ENCODE measurements at regions not wholly inside any gene's neighbourhood (a gene's known extent, or its start where the extent isn't known, plus 50 kb on each side); places are given as distances from the start of the nearest gene placed in this dataset.

DNA sequence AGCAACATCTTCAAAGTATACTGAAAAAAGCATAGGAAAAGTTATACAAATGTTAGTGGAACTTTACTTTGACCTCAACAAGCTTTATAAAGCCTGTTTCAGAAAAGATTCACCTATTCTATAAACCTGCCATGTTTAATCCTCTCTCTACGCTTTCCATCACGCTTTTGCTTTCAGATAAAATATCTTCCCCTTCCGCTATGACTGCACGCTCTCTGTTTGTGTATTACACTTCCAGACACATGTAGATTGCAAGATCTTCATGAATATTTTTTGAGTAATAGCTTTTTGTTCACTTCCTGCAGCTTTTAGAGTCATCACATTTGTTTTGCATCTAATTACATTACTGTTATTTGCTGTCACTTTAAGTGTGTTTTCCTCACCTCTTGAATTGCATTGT is 271.4 kb downstream of the RASSF9 start:
- Histone ChIP-seq H3K4me1 (no peaks in the 10 kb centered on the region), H3K4me3 (no peak overlapping the region), H3K27ac (no peak overlapping the region), H3K27me3 (no peaks in the 10 kb centered on the region), H3K36me3 (no peaks in the 10 kb centered on the region), H3K9me3 (no peaks in the 10 kb centered on the region)
- intact Hi-C loops (cut with DNase I): no loop called here
- TF ChIP-seq POLR2A (IDR thresholded peaks at IDR 0.05): no peak
- TF ChIP-seq, protein P1, sequence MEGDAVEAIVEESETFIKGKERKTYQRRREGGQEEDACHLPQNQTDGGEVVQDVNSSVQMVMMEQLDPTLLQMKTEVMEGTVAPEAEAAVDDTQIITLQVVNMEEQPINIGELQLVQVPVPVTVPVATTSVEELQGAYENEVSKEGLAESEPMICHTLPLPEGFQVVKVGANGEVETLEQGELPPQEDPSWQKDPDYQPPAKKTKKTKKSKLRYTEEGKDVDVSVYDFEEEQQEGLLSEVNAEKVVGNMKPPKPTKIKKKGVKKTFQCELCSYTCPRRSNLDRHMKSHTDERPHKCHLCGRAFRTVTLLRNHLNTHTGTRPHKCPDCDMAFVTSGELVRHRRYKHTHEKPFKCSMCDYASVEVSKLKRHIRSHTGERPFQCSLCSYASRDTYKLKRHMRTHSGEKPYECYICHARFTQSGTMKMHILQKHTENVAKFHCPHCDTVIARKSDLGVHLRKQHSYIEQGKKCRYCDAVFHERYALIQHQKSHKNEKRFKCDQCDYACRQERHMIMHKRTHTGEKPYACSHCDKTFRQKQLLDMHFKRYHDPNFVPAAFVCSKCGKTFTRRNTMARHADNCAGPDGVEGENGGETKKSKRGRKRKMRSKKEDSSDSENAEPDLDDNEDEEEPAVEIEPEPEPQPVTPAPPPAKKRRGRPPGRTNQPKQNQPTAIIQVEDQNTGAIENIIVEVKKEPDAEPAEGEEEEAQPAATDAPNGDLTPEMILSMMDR (IDR thresholded peaks at IDR 0.05): no peak
- ATAC-seq (no peak), DNase-seq (no peak)
- 68 to 92% (median 79%) methylated on average over 4 of the region's 4 CpGs for WGBS, 4 donors

GRCh38 chr12:85568395-85569103 is 267.7 kb downstream of the RASSF9 start:
- no peak for ATAC-seq
- intact Hi-C loops (cut with DNase I): no loop called here
- WGBS, 4 donors: 82 to 89% (median 85%) methylated on average over 6 of the region's 6 CpGs

DNA sequence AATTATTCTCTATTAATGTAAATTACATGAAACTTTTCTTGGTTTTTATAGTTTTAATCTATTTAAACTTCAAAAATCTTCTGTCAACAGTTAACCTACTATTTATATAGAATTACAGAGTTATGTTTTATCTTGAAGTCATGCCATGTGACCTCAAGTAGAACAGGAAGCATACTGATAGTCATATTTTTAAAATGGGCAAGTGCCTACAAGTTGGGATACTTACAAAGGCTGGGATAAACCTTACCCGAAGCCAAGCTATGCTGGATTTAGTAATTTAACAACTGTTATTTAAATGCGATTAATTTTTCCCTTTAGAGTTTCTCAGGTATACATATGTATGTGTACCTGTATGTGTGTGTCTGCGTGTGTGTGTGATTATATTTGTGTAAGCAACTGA is 266.9 kb downstream of the RASSF9 start:
- no peaks in the 10 kb centered on the region for H3K4me1 ChIP-seq
- no peak for ATAC-seq
- H3K36me3 ChIP-seq: no peaks in the 10 kb centered on the region
- H3K4me3 ChIP-seq: no peak overlapping the region
- no peak for TF ChIP-seq POLR2A (IDR thresholded peaks at IDR 0.05)
- TF ChIP-seq, protein P1 (IDR thresholded peaks at IDR 0.05): no peak
- no peaks in the 10 kb centered on the region for H3K9me3 ChIP-seq
- no peak overlapping the region for H3K27ac ChIP-seq
- 79 to 85% (median 80%) methylated on average over 3 of the region's 3 CpGs for WGBS, 4 donors
- H3K27me3 ChIP-seq: no peaks in the 10 kb centered on the region
- intact Hi-C loops (cut with DNase I): no loop called here
- DNase-seq: no peak

More at GRCh38 chr12:85568395-85569103, 267.7 kb downstream of the RASSF9 start:
- DNase-seq: peak in 1 of 5 donors; percentile 5
- no peaks in the 10 kb centered on the region for H3K27me3 ChIP-seq
- no peaks in the 10 kb centered on the region for H3K36me3 ChIP-seq
- no peaks in the 10 kb centered on the region for H3K4me1 ChIP-seq
- H3K27ac ChIP-seq: no peak overlapping the region
- no peak overlapping the region for H3K4me3 ChIP-seq
- TF ChIP-seq, protein P1 (IDR thresholded peaks at IDR 0.05): no peak
- no peak for TF ChIP-seq POLR2A (IDR thresholded peaks at IDR 0.05)
- no peaks in the 10 kb centered on the region for H3K9me3 ChIP-seq

- H3K4me3 ChIP-seq: no peak overlapping the region
- WGBS, 4 donors: 45 to 58% (median 53%) methylated on average over 1 of the region's 1 CpG
- H3K27ac ChIP-seq: no peak overlapping the region
- H3K27me3 ChIP-seq: no peaks in the 10 kb centered on the region
- H3K9me3 ChIP-seq: no peaks in the 10 kb centered on the region
- H3K4me1 ChIP-seq: no peaks in the 10 kb centered on the region
- no peak for TF ChIP-seq POLR2A (IDR thresholded peaks at IDR 0.05)
- TF ChIP-seq, protein P1 (IDR thresholded peaks at IDR 0.05): no peak
- no peaks in the 10 kb centered on the region for H3K36me3 ChIP-seq
- ATAC-seq: no peak
- no peak for DNase-seq
- intact Hi-C loops (cut with DNase I): loop anchor here in 2 of 10 donors (10.0 kb wide), 1 partner anchor 98 kb away; no protein-coding TSS in a partner anchor
Observed at GRCh38 chr12:85572956-85573355, 263.3 kb downstream of the RASSF9 start.
